Transverse colon (tissue), 4 donors: ENCODE measurements at regions not wholly inside any gene's neighbourhood (a gene's known extent, or its start where the extent isn't known, plus 50 kb on each side); places are given as distances from the start of the nearest gene placed in this dataset.

Experiments
- EP300 ChIP-seq: sonication (generic); formaldehyde crosslinking; IDR thresholded peaks from one replicate; pipeline ENCODE4 v1.6.1; 2017; ENCODE audit warnings: antibody characterized with exemption, low read depth
- POLR2A ChIP-seq: fragments of 450-650 bp; IDR thresholded peaks from one replicate; pipeline ENCODE4 v1.6.1; 2016; ENCODE audit warnings: antibody characterized with exemption, mild to moderate bottlenecking, moderate library complexity
- POLR2AphosphoS5 ChIP-seq, 3 donors: sonication (generic); formaldehyde crosslinking; IDR thresholded peaks; one replicate each; pipeline ENCODE4 v1.6.1; 2016; ENCODE audit warnings: antibody characterized with exemption in 3 of 3
- TF ChIP-seq, protein P1 (sequence below), 5 experiments: fragments of 200-600 bp in 3 of 5; fragments of 450-650 bp in 2 of 5; sonication (generic) in 3 of 5; IDR thresholded peaks; 1 replicate in 2 of 5; 2 replicates in 3 of 5; pipeline ENCODE4 v1.5.1; 2016 to 2017; ENCODE audit warnings: antibody characterized with exemption in 5 of 5, inconsistent platforms in 3 of 5, mild to moderate bottlenecking in 2 of 5, moderate library complexity in 1 of 5

DNA sequence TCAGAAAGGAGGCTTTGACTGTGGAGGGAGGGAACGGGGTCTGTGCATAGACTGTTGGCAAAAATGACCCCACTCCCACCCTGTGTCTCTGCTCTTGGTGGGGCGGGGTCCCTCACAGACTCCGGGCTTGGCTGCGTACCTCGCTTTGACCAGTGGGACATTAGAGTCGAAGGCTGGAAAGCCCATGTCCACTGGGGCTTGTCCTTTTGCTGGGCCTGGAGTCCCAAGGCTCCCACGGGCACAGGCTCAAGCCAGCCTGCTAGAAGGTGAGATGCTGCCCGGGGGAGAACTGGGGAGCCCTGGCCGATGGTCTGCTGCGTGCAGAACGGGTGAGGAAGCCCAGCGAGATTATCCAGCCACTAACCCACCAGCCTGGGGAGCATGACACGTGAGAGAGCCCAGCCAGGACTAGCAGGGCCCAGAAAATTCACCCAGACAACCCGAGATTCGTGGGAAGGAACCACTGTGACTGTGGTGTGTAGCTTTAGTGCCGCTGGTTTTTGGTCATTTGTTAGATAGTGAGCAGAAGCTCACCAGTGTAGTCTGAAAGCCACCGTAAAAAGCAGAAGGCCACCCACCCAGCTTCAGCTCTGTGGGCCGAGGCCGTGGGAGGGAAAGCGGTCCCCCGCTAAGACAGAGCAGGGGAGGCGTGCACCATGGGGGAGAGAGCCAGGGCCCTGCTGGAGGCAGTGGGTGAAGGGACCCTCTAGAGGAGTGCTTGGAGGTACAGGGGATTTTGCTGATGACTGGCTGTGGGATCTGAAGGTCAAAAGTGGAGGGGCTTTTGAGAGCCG lies 78.3 kb upstream of the C1orf174 start:
- TF ChIP-seq EP300 (no peak), POLR2A (no peak), POLR2AphosphoS5 (IDR thresholded peaks at IDR 0.05) (no peak)
- TF ChIP-seq, protein P1, sequence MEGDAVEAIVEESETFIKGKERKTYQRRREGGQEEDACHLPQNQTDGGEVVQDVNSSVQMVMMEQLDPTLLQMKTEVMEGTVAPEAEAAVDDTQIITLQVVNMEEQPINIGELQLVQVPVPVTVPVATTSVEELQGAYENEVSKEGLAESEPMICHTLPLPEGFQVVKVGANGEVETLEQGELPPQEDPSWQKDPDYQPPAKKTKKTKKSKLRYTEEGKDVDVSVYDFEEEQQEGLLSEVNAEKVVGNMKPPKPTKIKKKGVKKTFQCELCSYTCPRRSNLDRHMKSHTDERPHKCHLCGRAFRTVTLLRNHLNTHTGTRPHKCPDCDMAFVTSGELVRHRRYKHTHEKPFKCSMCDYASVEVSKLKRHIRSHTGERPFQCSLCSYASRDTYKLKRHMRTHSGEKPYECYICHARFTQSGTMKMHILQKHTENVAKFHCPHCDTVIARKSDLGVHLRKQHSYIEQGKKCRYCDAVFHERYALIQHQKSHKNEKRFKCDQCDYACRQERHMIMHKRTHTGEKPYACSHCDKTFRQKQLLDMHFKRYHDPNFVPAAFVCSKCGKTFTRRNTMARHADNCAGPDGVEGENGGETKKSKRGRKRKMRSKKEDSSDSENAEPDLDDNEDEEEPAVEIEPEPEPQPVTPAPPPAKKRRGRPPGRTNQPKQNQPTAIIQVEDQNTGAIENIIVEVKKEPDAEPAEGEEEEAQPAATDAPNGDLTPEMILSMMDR (IDR thresholded peaks at IDR 0.05) = no peak
